ENCODE measurements at regions not wholly inside any gene's neighbourhood (a gene's known extent, or its start where the extent isn't known, plus 50 kb on each side); places are given as distances from the start of the nearest gene placed in this dataset.

- TF ChIP-seq EP300 (IDR thresholded peaks at IDR 0.05) (no peak), CTCF (IDR thresholded peaks at IDR 0.05) (no peak), POLR2A (IDR thresholded peaks at IDR 0.05) (no peak)
Observed at GRCh38 chr20:40953416-40953815, 75.2 kb upstream of the TOP1 start.
